ENCODE measurements at regions not wholly inside any gene's neighbourhood (a gene's known extent, or its start where the extent isn't known, plus 50 kb on each side); places are given as distances from the start of the nearest gene placed in this dataset.

DNA sequence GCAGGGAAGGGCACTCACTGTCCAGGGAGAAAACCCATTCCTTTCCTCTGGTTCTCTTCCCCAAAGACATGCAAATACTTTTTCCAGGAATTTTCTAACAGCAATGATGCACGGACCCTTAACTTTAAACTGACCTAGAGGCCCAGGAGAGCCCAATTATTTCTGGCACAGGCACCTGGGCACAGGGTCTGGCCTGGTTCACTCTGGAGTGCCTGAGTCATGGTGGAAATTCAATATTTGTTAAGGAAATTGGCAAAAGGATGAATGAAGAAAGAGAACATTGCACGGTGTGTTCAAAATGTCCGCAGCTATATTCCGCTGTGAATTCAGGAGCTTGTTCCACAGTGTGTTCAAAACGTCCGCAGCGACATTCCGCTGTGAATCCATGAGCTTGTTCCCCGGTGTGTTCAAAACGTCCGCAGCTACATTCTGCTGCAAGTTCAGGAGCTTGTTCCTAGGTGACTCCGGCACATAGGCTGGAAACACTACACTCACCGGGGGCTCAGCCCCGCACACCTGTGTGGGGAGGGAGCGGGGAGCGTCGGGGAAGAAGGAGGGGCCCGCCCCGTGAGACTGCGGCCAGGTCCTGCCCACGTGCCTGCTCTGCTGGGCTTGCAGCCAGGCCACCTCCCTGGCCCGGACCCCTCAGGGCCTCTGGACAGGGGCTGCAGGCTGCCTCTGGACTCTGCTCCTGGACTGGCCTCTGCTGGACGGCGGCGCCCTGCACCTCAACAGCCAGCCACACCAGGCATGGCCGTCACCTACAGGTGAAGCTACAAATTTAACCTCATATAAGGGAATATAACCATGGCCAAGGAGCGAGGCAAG is 72.0 kb upstream of the FAM20C start:
- Histone ChIP-seq H3K27ac (ENCODE audit: low read depth in 2 of 2, low read length in 1 of 2) (no peak overlapping the region), H3K9me2 (no peaks in the 10 kb centered on the region), H3K9me3 (no peaks in the 10 kb centered on the region), H3K4me3 (ENCODE audit: low read depth in 2 of 2, low read length in 1 of 2) (no peak overlapping the region), H3F3A (replicated peaks; ENCODE audit: insufficient read depth) (no peaks in the 10 kb centered on the region), H3K36me3 (replicated peaks in 1 of 2; ENCODE audit: control insufficient read depth in 1 of 2, insufficient read depth in 2 of 2, low read length in 1 of 2) (no peaks in the 10 kb centered on the region), H2AFZ (ENCODE audit: low read depth) (no peak overlapping the region), H3K79me2 (ENCODE audit: insufficient read depth) (no peaks in the 10 kb centered on the region), H4K20me1 (ENCODE audit: insufficient read depth) (no peaks in the 10 kb centered on the region), H3K27me3 (ENCODE audit: insufficient read depth) (no peaks in the 10 kb centered on the region), H3K9ac (no peak overlapping the region), H3K4me2 (no peak overlapping the region), H3K4me1 (ENCODE audit: control insufficient read depth in 1 of 2, insufficient read depth in 2 of 2, low read depth in 1 of 2, low read length in 1 of 2) (no peaks in the 10 kb centered on the region; a peak in 1 of 4 replicates)
- no peak for TF ChIP-seq FOXJ3 (CRISPR knock-in tag; IDR thresholded peaks at IDR 0.05)
- no peak for TF ChIP-seq RCOR1 (IDR thresholded peaks at IDR 0.05; ENCODE audit: low read length)
- no peak for TF ChIP-seq MEF2A (IDR thresholded peaks at IDR 0.05; ENCODE audit: borderline replicate concordance, low read depth)
- TF ChIP-seq, protein P1, sequence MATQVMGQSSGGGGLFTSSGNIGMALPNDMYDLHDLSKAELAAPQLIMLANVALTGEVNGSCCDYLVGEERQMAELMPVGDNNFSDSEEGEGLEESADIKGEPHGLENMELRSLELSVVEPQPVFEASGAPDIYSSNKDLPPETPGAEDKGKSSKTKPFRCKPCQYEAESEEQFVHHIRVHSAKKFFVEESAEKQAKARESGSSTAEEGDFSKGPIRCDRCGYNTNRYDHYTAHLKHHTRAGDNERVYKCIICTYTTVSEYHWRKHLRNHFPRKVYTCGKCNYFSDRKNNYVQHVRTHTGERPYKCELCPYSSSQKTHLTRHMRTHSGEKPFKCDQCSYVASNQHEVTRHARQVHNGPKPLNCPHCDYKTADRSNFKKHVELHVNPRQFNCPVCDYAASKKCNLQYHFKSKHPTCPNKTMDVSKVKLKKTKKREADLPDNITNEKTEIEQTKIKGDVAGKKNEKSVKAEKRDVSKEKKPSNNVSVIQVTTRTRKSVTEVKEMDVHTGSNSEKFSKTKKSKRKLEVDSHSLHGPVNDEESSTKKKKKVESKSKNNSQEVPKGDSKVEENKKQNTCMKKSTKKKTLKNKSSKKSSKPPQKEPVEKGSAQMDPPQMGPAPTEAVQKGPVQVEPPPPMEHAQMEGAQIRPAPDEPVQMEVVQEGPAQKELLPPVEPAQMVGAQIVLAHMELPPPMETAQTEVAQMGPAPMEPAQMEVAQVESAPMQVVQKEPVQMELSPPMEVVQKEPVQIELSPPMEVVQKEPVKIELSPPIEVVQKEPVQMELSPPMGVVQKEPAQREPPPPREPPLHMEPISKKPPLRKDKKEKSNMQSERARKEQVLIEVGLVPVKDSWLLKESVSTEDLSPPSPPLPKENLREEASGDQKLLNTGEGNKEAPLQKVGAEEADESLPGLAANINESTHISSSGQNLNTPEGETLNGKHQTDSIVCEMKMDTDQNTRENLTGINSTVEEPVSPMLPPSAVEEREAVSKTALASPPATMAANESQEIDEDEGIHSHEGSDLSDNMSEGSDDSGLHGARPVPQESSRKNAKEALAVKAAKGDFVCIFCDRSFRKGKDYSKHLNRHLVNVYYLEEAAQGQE (IDR thresholded peaks at IDR 0.05; ENCODE audit: low read depth, low read length) = no peak
- TF ChIP-seq EP300 (IDR thresholded peaks at IDR 0.05; ENCODE audit: borderline replicate concordance in 1 of 2, low read depth in 1 of 2, low read length in 1 of 2) = no peak
- TF ChIP-seq, protein P2, sequence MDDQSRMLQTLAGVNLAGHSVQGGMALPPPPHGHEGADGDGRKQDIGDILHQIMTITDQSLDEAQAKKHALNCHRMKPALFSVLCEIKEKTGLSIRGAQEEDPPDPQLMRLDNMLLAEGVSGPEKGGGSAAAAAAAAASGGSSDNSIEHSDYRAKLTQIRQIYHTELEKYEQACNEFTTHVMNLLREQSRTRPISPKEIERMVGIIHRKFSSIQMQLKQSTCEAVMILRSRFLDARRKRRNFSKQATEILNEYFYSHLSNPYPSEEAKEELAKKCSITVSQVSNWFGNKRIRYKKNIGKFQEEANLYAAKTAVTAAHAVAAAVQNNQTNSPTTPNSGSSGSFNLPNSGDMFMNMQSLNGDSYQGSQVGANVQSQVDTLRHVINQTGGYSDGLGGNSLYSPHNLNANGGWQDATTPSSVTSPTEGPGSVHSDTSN (IDR thresholded peaks at IDR 0.05) = no peak
- TF ChIP-seq RAD21 (IDR thresholded peaks at IDR 0.05; ENCODE audit: low read length) = no peak
- no peak for TF ChIP-seq SMC3 (IDR thresholded peaks at IDR 0.05; ENCODE audit: low read depth, low read length)
- no peak for TF ChIP-seq RXRA (IDR thresholded peaks at IDR 0.05; ENCODE audit: borderline replicate concordance, low read depth)
- TF ChIP-seq ELF1 (IDR thresholded peaks at IDR 0.05) = no peak
- TF ChIP-seq SIN3A (IDR thresholded peaks at IDR 0.05; ENCODE audit: borderline replicate concordance, low read depth, low read length) = no peak
- ChIA-PET CTCF (interaction anchor here (1.0 to 1.8 kb wide), 2 partner anchors 30 to 58 kb away, joined by 3 to 5 read pairs; no protein-coding TSS in a partner anchor), POLR2A (no interaction called here)
- WGBS (ENCODE audit: low lambda C conversion rate) = 75% methylated on average over 20 of the region's 27 CpGs
- DNase-seq = no peak
